Stomach (tissue), 4 donors: ENCODE measurements at regions not wholly inside any gene's neighbourhood (a gene's known extent, or its start where the extent isn't known, plus 50 kb on each side); places are given as distances from the start of the nearest gene placed in this dataset.

Source experiments
- CTCF ChIP-seq, 7 experiments: fragments of 450-650 bp in 4 of 7; fragments of 200-600 bp in 3 of 7; sonication (generic) in 3 of 7; IDR thresholded peaks; one replicate each; pipeline ENCODE4 v1.5.1; 2016 to 2019; ENCODE audit warnings: antibody characterized with exemption in 7 of 7, control low read depth in 2 of 7, mild to moderate bottlenecking in 1 of 7
- POLR2A ChIP-seq, 4 donors: fragments of 450-650 bp; IDR thresholded peaks; one replicate each; pipeline ENCODE4 v1.6.1; 2016; ENCODE audit warnings: antibody characterized with exemption in 4 of 4, control low read depth in 2 of 4, mild to moderate bottlenecking in 1 of 4, moderate library complexity in 1 of 4

DNA sequence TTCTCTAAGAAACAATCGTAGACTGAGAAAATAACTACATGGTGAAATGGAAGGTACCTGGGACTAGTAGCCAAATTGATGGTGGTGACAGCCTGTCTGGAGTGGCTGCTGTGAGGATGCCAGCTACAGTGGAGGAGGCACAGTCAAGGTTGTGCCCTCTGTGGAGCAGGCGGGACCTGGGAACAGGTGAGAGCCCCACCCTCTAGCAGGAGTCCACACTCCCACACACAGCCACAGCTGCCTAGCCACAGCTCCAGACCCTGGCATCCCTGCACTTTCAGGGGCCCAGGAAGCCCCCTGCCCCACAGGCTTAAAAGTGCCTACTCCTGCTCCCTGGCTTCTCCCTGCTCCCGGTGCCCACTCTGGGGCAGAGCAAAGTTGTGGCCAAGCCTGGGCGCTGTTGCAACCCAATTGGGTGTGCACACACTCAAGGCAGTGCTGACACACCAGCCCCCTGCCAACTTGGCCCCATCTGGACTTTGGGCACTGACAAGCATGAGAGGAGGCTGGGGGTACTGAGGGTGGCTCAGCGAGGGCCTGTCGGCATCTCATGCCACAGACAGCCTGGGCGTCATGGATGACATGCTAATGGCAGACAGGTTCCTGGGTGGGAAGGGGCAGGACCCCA is 548.7 kb downstream of the TBC1D32 start:
- no peak for TF ChIP-seq POLR2A (IDR thresholded peaks at IDR 0.05)
- no peak for TF ChIP-seq CTCF (IDR thresholded peaks at IDR 0.05)
